Type B pancreatic cell (in vitro differentiated cells): ENCODE measurements at regions not wholly inside any gene's neighbourhood (a gene's known extent, or its start where the extent isn't known, plus 50 kb on each side); places are given as distances from the start of the nearest gene placed in this dataset.

Experiments
- DNase-seq: peaks from one replicate; pipeline ENCODE4 v3.0.0; 2021; ENCODE audit warnings: mixed read lengths; ENCODE audit not compliant: unreplicated experiment; ENCODE audit errors: extremely low spot score
- H3K27ac Mint-ChIP-seq: 2 replicates; pipeline ENCODE4 v1.8.0; 2021; ENCODE audit warnings: mild to moderate bottlenecking, mixed read lengths
- H3K27me3 Mint-ChIP-seq: 2 replicates; pipeline ENCODE4 v1.8.0; 2021; ENCODE audit warnings: mixed read lengths
- H3K36me3 Mint-ChIP-seq: 2 replicates; pipeline ENCODE4 v1.8.0; 2021; ENCODE audit warnings: mixed read lengths
- H3K4me1 Mint-ChIP-seq: one replicate; pipeline ENCODE4 v1.8.0; 2021; ENCODE audit warnings: mixed read lengths; ENCODE audit not compliant: unreplicated experiment
- H3K4me3 Mint-ChIP-seq: 2 replicates; pipeline ENCODE4 v1.8.0; 2021; ENCODE audit warnings: mild to moderate bottlenecking, mixed read lengths
- H3K9me3 Mint-ChIP-seq: 2 replicates; pipeline ENCODE4 v1.8.0; 2021; ENCODE audit warnings: mixed read lengths
- CTCF ChIP-seq: fragments of 200-600 bp; sonication (generic); conservative IDR thresholded peaks from 2 replicates; pipeline ENCODE4 v1.5.0; 2021; ENCODE audit warnings: antibody characterized with exemption, mild to moderate bottlenecking

GRCh38 chr18:78790511-78790910 is 189.1 kb upstream of the SALL3 start:
- DNase-seq, result no peak
- H3K36me3 Mint-ChIP-seq, result no peaks in the 10 kb centered on the region
- TF ChIP-seq CTCF, result no peak
- no peak overlapping the region for H3K27ac Mint-ChIP-seq
- H3K27me3 Mint-ChIP-seq, result peaks cover 7% of the 10 kb centered on the region
- H3K4me3 Mint-ChIP-seq, result no peak overlapping the region
- no peaks in the 10 kb centered on the region for H3K4me1 Mint-ChIP-seq
- no peaks in the 10 kb centered on the region for H3K9me3 Mint-ChIP-seq

- Mint-ChIP-seq H3K9me3 (no peaks in the 10 kb centered on the region), H3K27me3 (peaks cover 7% of the 10 kb centered on the region), H3K4me1 (no peaks in the 10 kb centered on the region), H3K27ac (no peak overlapping the region), H3K36me3 (no peaks in the 10 kb centered on the region), H3K4me3 (no peak overlapping the region)
- no peak for TF ChIP-seq CTCF
- no peak for DNase-seq
Observed at GRCh38 chr18:78790960-78791359, 188.7 kb upstream of the SALL3 start.

- no peak overlapping the region for H3K27ac Mint-ChIP-seq
Observed at GRCh38 chr18:78792094-78792493, 187.5 kb upstream of the SALL3 start.

GRCh38 chr18:78792736-78793135 is 186.9 kb upstream of the SALL3 start:
- Mint-ChIP-seq H3K4me1 (no peaks in the 10 kb centered on the region), H3K27ac (no peak overlapping the region)

More at GRCh38 chr18:78792094-78792493, 187.5 kb upstream of the SALL3 start:
- no peak for TF ChIP-seq CTCF
- no peaks in the 10 kb centered on the region for H3K9me3 Mint-ChIP-seq
- no peak overlapping the region for H3K4me3 Mint-ChIP-seq
- H3K27me3 Mint-ChIP-seq, result peaks cover 7% of the 10 kb centered on the region
- H3K36me3 Mint-ChIP-seq, result no peaks in the 10 kb centered on the region
- DNase-seq, result no peak
- no peaks in the 10 kb centered on the region for H3K4me1 Mint-ChIP-seq

GRCh38 chr18:78793313-78794070 is 186.1 kb upstream of the SALL3 start:
- Mint-ChIP-seq H3K4me3 (no peak overlapping the region), H3K36me3 (no peaks in the 10 kb centered on the region), H3K9me3 (no peaks in the 10 kb centered on the region), H3K4me1 (no peaks in the 10 kb centered on the region), H3K27me3 (peaks cover 7% of the 10 kb centered on the region), H3K27ac (no peak overlapping the region)
- TF ChIP-seq CTCF, result no peak
- DNase-seq, result no peak

More at GRCh38 chr18:78792736-78793135, 186.9 kb upstream of the SALL3 start:
- Mint-ChIP-seq H3K36me3 (no peaks in the 10 kb centered on the region), H3K9me3 (no peaks in the 10 kb centered on the region), H3K4me3 (no peak overlapping the region), H3K27me3 (peaks cover 7% of the 10 kb centered on the region)
- TF ChIP-seq CTCF, result no peak
- no peak for DNase-seq
